H1 (cell line): ENCODE measurements at regions not wholly inside any gene's neighbourhood (a gene's known extent, or its start where the extent isn't known, plus 50 kb on each side); places are given as distances from the start of the nearest gene placed in this dataset.

ENCODE experiments used
- GTF2F1 ChIP-seq: IDR thresholded peaks from 2 replicates; pipeline ENCODE4 v1.6.1; 2012; ENCODE audit warnings: low read depth, low read length, improper control_type of control experiment, borderline replicate concordance
- KDM4A ChIP-seq: IDR thresholded peaks from one replicate; pipeline ENCODE4 v1.7.1; 2012; ENCODE audit warnings: low read depth, mild to moderate bottlenecking, moderate library complexity, low read length, inconsistent platforms; ENCODE audit not compliant: severe bottlenecking
- NANOG ChIP-seq: IDR thresholded peaks from 2 replicates; pipeline ENCODE4 v1.6.1; 2011; ENCODE audit warnings: low read length, low read depth, mild to moderate bottlenecking, inconsistent platforms; ENCODE audit not compliant: insufficient read depth, poor library complexity, severe bottlenecking
- SUZ12 ChIP-seq: fragments of 200-600 bp; sonication (generic); IDR thresholded peaks from 2 replicates; pipeline ENCODE4 v1.6.1; 2012; ENCODE audit warnings: mild to moderate bottlenecking, inconsistent platforms, low read length, moderate library complexity, mixed read lengths
- TF ChIP-seq, protein P1 (sequence below), 3 experiments: IDR thresholded peaks; 1 replicate in 2 of 3; 2 replicates in 1 of 3; pipeline versions ENCODE4 v1.5.1 to v1.6.1; 2011; ENCODE audit warnings: low read length in 3 of 3, mild to moderate bottlenecking in 3 of 3, inconsistent platforms in 2 of 3, low read depth in 1 of 3, moderate library complexity in 1 of 3; ENCODE audit not compliant: insufficient read depth in 1 of 3; ENCODE audit errors: control extremely low read depth in 1 of 3

DNA sequence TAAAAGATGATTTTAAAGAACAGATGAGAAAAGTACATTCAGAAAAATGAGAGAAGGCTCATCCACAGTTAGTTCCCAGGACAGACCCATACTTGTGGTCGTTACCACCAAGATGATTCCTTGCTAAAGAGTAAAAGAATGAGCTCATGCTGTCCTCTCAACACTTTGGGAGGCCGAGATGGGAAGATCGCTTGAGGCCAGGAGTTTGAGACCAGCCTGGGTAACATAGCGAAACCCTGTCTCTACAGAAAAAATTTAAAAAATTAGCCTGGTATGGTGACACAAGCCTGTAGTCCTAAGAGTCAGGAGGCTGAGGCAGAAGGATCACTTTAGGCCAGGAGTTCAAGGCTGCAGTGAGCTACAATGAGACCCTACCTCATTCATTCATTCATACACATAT lies 60.7 kb upstream of the CNEP1R1 start:
- TF ChIP-seq, protein P1, sequence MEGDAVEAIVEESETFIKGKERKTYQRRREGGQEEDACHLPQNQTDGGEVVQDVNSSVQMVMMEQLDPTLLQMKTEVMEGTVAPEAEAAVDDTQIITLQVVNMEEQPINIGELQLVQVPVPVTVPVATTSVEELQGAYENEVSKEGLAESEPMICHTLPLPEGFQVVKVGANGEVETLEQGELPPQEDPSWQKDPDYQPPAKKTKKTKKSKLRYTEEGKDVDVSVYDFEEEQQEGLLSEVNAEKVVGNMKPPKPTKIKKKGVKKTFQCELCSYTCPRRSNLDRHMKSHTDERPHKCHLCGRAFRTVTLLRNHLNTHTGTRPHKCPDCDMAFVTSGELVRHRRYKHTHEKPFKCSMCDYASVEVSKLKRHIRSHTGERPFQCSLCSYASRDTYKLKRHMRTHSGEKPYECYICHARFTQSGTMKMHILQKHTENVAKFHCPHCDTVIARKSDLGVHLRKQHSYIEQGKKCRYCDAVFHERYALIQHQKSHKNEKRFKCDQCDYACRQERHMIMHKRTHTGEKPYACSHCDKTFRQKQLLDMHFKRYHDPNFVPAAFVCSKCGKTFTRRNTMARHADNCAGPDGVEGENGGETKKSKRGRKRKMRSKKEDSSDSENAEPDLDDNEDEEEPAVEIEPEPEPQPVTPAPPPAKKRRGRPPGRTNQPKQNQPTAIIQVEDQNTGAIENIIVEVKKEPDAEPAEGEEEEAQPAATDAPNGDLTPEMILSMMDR (IDR thresholded peaks at IDR 0.05; ENCODE audit: control extremely low read depth in 1 of 3, insufficient read depth in 1 of 3, low read depth in 1 of 3, low read length in 3 of 3) = no peak
- TF ChIP-seq KDM4A (no peak), GTF2F1 (no peak), SUZ12 (no peak), NANOG (no peak)
